Neural cell (in vitro differentiated cells): ENCODE measurements at regions not wholly inside any gene's neighbourhood (a gene's known extent, or its start where the extent isn't known, plus 50 kb on each side); places are given as distances from the start of the nearest gene placed in this dataset.

ENCODE experiments used
- H2AFZ ChIP-seq: fragments of 200-600, 300-800 bp; sonication (generic), shearing (Covaris generic); 2 replicates; pipeline ENCODE4 v1.6.0; 2014; ENCODE audit warnings: low read depth, mild to moderate bottlenecking, antibody characterized with exemption, low read length, moderate library complexity
- H3F3A ChIP-seq: fragments of 200-600 bp; shearing (Covaris generic); 2 replicates; pipeline ENCODE4 v1.6.1; 2016; ENCODE audit warnings: mild to moderate bottlenecking, moderate library complexity, mixed read lengths, antibody characterized with exemption, low read length; ENCODE audit not compliant: insufficient read depth, poor library complexity, severe bottlenecking
- H3K27ac ChIP-seq: fragments of 200-600, 300-800 bp; sonication (generic), shearing (Covaris generic); 2 replicates; pipeline ENCODE4 v1.5.1; 2014; ENCODE audit warnings: mild to moderate bottlenecking, low read length, moderate library complexity
- H3K27me3 ChIP-seq: fragments of 300-800, 200-600 bp; sonication (generic), shearing (Covaris generic); 2 replicates; pipeline ENCODE4 v1.6.0; 2014; ENCODE audit warnings: mild to moderate bottlenecking, low read depth, low read length, moderate library complexity; ENCODE audit not compliant: insufficient read depth
- H3K36me3 ChIP-seq: fragments of 300-800, 200-600 bp; sonication (generic), shearing (Covaris generic); 2 replicates; pipeline ENCODE4 v1.5.1; 2014; ENCODE audit warnings: mild to moderate bottlenecking, antibody characterized with exemption, low read length, moderate library complexity; ENCODE audit not compliant: insufficient read depth
- H3K4me2 ChIP-seq: fragments of 300-800, 200-600 bp; sonication (generic), shearing (Covaris generic); 2 replicates; pipeline ENCODE4 v1.6.0; 2014; ENCODE audit warnings: mild to moderate bottlenecking, low read length
- H3K4me3 ChIP-seq: fragments of 300-800, 200-600 bp; sonication (generic), shearing (Covaris generic); 2 replicates; pipeline ENCODE4 v1.5.1; 2014; ENCODE audit warnings: mild to moderate bottlenecking, low read length, moderate library complexity
- H3K79me2 ChIP-seq: fragments of 200-600 bp; shearing (Covaris generic); replicated peaks from 2 replicates; pipeline ENCODE4 v1.6.0; 2014; ENCODE audit warnings: mild to moderate bottlenecking, low read length, moderate library complexity; ENCODE audit not compliant: insufficient read depth
- H3K9ac ChIP-seq: fragments of 300-800, 200-600 bp; sonication (generic), shearing (Covaris generic); 2 replicates; pipeline ENCODE4 v1.6.1; 2016; ENCODE audit warnings: mild to moderate bottlenecking, low read length, mixed read lengths
- H3K9me2 ChIP-seq: fragments of 200-600 bp; shearing (Covaris generic); 2 replicates; pipeline ENCODE4 v1.6.1; 2016; ENCODE audit warnings: mild to moderate bottlenecking, low read length, mixed read lengths; ENCODE audit not compliant: insufficient read depth
- H3K9me3 ChIP-seq: fragments of 200-600, 300-800 bp; sonication (generic), shearing (Covaris generic); 2 replicates; pipeline ENCODE4 v1.6.1; 2016; ENCODE audit warnings: mild to moderate bottlenecking, mixed run types, low read length, moderate library complexity, mixed read lengths
- H4K20me1 ChIP-seq: fragments of 200-600 bp; shearing (Covaris generic); 2 replicates; pipeline ENCODE4 v1.6.1; 2016; ENCODE audit warnings: mild to moderate bottlenecking, mixed run types; ENCODE audit not compliant: insufficient read depth
- EP300 ChIP-seq: fragments of 450-650 bp; conservative IDR thresholded peaks from 2 replicates; pipeline ENCODE4 v1.6.1; 2014; ENCODE audit warnings: antibody characterized with exemption, mild to moderate bottlenecking, moderate library complexity; ENCODE audit not compliant: poor library complexity, severe bottlenecking
- EZH2 ChIP-seq: fragments of 200-600, 300-800 bp; shearing (Covaris generic), sonication (generic); IDR thresholded peaks from 2 replicates; pipeline ENCODE4 v1.6.1; 2014; ENCODE audit warnings: antibody characterized with exemption, low read length, borderline replicate concordance, mild to moderate bottlenecking; ENCODE audit not compliant: insufficient read depth, poor library complexity, severe bottlenecking
- MXI1 ChIP-seq: fragments of 450-650 bp; conservative IDR thresholded peaks from 2 replicates; pipeline ENCODE4 v1.6.1; 2014; ENCODE audit warnings: antibody characterized with exemption, mild to moderate bottlenecking; ENCODE audit not compliant: poor library complexity, severe bottlenecking
- POLR2AphosphoS5 ChIP-seq: IDR thresholded peaks from 2 replicates; pipeline ENCODE4 v1.6.1; 2012
- RAD21 ChIP-seq: fragments of 450-650 bp; conservative IDR thresholded peaks from 2 replicates; pipeline ENCODE4 v1.6.1; 2014; ENCODE audit warnings: antibody characterized with exemption, mild to moderate bottlenecking, moderate library complexity
- SMC3 ChIP-seq: fragments of 450-650 bp; conservative IDR thresholded peaks from 2 replicates; pipeline ENCODE4 v1.6.1; 2014; ENCODE audit warnings: antibody characterized with exemption, mild to moderate bottlenecking, moderate library complexity; ENCODE audit not compliant: poor library complexity
- TAF1 ChIP-seq: IDR thresholded peaks from 2 replicates; pipeline ENCODE4 v1.6.1; 2012; ENCODE audit warnings: low read depth
- TF ChIP-seq, protein P1 (sequence below): IDR thresholded peaks from 2 replicates; pipeline ENCODE4 v1.6.1; 2012; ENCODE audit warnings: borderline replicate concordance
- TF ChIP-seq, protein P2 (sequence below): fragments of 450-650 bp; IDR thresholded peaks from 2 replicates; pipeline ENCODE4 v1.5.1; 2014; ENCODE audit warnings: antibody characterized with exemption, mild to moderate bottlenecking, moderate library complexity; ENCODE audit not compliant: poor library complexity, severe bottlenecking

DNA sequence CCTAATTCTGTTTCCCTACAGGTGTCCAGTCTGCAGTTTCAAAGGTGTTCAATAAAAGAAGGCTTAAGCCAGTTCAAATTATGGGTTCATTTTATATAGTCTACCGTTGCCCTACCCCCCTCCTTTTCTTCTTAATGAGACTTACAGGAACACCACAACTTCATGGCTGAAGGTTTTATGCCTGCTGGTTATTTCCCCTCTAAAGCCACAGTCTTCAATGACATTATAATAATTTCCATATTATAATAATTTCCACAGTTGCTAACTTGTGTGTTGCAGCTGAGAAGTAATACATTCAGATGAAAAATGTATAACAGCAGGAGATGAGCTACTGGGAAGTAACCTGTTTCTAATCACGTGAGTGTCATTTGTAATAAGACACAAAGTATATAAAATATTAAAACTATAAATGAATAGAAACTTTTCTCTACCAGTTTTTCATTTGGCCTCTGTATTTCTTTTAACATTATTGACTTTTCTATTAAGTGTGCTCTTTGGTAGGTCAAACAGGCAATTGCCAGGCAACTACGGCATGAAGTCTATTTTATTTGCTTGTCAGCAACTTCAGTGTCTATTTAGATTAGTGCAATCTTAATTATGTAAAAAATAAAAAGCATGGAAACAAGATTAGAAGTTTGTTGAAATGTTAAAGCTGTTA, 120.5 kb upstream of the HMHB1 start:
- Histone ChIP-seq H3K9me3 (no peaks in the 10 kb centered on the region), H3K4me2 (no peak overlapping the region), H3K9ac (no peak overlapping the region), H3K36me3 (no peaks in the 10 kb centered on the region), H2AFZ (no peak overlapping the region), H3K27ac (no peak overlapping the region), H3K9me2 (no peaks in the 10 kb centered on the region), H3K79me2 (no peaks in the 10 kb centered on the region), H3F3A (no peaks in the 10 kb centered on the region), H3K27me3 (no peaks in the 10 kb centered on the region), H3K4me3 (no peak overlapping the region), H4K20me1 (no peaks in the 10 kb centered on the region)
- TF ChIP-seq EP300 = no peak
- TF ChIP-seq EZH2 = no peak
- TF ChIP-seq POLR2AphosphoS5 = no peak
- TF ChIP-seq, protein P1, sequence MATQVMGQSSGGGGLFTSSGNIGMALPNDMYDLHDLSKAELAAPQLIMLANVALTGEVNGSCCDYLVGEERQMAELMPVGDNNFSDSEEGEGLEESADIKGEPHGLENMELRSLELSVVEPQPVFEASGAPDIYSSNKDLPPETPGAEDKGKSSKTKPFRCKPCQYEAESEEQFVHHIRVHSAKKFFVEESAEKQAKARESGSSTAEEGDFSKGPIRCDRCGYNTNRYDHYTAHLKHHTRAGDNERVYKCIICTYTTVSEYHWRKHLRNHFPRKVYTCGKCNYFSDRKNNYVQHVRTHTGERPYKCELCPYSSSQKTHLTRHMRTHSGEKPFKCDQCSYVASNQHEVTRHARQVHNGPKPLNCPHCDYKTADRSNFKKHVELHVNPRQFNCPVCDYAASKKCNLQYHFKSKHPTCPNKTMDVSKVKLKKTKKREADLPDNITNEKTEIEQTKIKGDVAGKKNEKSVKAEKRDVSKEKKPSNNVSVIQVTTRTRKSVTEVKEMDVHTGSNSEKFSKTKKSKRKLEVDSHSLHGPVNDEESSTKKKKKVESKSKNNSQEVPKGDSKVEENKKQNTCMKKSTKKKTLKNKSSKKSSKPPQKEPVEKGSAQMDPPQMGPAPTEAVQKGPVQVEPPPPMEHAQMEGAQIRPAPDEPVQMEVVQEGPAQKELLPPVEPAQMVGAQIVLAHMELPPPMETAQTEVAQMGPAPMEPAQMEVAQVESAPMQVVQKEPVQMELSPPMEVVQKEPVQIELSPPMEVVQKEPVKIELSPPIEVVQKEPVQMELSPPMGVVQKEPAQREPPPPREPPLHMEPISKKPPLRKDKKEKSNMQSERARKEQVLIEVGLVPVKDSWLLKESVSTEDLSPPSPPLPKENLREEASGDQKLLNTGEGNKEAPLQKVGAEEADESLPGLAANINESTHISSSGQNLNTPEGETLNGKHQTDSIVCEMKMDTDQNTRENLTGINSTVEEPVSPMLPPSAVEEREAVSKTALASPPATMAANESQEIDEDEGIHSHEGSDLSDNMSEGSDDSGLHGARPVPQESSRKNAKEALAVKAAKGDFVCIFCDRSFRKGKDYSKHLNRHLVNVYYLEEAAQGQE = no peak
- no peak for TF ChIP-seq MXI1
- TF ChIP-seq TAF1 = no peak
- TF ChIP-seq RAD21 = no peak
- no peak for TF ChIP-seq SMC3

DNA sequence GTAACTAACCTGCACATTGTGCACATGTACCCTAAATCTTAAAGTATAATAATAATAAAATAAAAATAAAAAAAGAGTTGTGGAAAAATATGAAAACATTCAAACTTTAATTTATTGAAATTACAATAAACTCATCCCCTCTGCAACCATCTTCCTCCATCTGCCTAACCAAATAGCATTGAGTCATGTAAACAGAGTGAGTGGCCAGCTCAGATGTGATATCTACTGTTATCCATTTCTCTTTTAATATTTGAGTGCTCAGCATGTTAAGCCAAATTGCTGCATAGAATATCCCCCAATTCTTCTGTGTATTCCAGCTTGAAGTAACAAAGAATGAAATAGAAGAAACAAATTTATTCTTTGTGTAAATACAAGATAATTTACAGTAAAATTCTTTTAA, 124.4 kb upstream of the HMHB1 start:
- H3K79me2 ChIP-seq = no peaks in the 10 kb centered on the region
- no peaks in the 10 kb centered on the region for H4K20me1 ChIP-seq
- no peaks in the 10 kb centered on the region for H3K36me3 ChIP-seq
- no peak overlapping the region for H3K4me3 ChIP-seq
- no peak overlapping the region for H3K4me2 ChIP-seq
- no peaks in the 10 kb centered on the region for H3F3A ChIP-seq
- no peak overlapping the region for H3K27ac ChIP-seq
- no peaks in the 10 kb centered on the region for H3K27me3 ChIP-seq
- H3K9ac ChIP-seq = no peak overlapping the region
- TF ChIP-seq, protein P2, sequence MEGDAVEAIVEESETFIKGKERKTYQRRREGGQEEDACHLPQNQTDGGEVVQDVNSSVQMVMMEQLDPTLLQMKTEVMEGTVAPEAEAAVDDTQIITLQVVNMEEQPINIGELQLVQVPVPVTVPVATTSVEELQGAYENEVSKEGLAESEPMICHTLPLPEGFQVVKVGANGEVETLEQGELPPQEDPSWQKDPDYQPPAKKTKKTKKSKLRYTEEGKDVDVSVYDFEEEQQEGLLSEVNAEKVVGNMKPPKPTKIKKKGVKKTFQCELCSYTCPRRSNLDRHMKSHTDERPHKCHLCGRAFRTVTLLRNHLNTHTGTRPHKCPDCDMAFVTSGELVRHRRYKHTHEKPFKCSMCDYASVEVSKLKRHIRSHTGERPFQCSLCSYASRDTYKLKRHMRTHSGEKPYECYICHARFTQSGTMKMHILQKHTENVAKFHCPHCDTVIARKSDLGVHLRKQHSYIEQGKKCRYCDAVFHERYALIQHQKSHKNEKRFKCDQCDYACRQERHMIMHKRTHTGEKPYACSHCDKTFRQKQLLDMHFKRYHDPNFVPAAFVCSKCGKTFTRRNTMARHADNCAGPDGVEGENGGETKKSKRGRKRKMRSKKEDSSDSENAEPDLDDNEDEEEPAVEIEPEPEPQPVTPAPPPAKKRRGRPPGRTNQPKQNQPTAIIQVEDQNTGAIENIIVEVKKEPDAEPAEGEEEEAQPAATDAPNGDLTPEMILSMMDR = no peak
- no peak for TF ChIP-seq EZH2
- no peaks in the 10 kb centered on the region for H3K9me3 ChIP-seq
- H3K9me2 ChIP-seq = no peaks in the 10 kb centered on the region
- no peak overlapping the region for H2AFZ ChIP-seq
